Activated T-cell treated with anti-CD3 and anti-CD28 coated beads for 4 hours (primary cell): ENCODE measurements at regions not wholly inside any gene's neighbourhood (a gene's known extent, or its start where the extent isn't known, plus 50 kb on each side); places are given as distances from the start of the nearest gene placed in this dataset.

Experiments used
- DNase-seq: peaks from one replicate; pipeline ENCODE4 v3.0.0-alpha.2; 2020

GRCh38 chr15:46328821-46329220, 694.0 kb downstream of the SQOR start:
- no peak for DNase-seq

GRCh38 chr15:46329876-46330275, 695.0 kb downstream of the SQOR start:
- no peak for DNase-seq

DNA sequence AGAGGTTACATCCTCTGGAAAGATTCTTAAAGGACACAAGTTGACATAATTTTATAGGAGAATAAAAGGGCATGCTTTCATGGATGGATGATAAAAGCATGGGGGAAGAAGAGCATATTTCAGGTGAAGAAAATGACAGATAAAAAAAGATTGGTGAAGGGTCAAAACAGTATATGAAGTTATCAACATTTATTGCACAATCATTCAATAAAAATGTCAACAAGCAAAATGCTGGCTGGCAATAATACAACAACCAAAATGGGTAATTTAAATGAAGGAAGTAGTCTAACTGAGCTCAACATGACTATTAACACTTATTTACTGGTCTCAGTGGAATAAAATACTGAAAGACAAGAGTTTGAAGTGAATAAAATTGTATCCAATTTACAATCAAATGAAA, 696.7 kb downstream of the SQOR start:
- DNase-seq: no peak

DNA sequence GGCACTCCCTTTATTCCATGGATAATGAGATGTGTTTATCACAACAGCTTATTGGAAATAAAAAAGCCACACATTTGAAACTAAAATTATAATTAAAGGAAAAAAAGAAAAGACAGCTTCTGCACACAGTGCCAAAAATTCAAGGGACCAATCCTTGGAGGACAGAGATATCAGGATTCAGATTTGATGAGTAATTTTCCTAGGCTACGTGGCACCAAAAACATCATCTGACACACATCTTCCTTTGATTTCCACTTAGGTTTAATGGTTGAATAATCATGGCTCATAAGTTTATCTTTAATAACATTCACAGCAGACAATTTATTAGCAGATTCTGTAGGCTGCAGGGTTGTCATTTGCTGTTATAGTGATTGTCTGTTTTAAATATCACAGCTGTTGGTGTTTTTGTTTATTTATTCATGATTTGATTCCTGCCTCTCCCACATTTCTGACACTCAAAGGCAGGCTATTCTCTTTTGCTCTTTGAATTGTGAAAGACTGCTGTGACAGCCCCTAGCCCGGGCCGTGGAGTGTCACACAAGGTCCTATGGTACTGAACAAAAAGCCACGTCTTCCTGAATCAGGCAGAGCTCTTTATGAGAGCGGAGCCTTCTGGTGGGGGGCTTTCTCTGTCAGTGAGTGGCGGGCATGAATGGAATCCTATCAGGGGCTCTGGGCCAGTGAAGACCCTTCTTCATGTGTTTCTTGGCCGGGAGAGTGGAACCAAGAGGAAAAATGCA, 708.5 kb downstream of the SQOR start:
- no peak for DNase-seq

- DNase-seq: no peak
Observed at GRCh38 chr15:46344115-46344724, 709.4 kb downstream of the SQOR start.

DNA sequence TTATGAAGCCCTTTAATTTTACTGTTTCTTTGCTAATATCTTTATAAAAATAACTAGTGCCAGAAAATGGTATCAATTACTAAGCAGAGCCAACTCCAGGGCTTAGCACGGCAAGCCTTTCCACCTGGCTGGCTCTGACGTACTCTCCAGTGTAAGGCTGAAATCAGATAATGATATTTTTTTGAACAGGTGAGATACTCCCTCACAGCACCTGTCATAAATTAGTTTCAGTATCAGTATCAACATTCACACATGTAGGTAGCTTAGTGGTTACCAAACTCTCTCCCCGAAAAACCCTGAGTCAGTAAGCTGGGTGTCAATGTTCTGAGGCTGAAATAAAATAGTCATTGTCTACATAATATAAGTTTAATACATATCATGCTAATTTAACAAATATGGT, 710.1 kb downstream of the SQOR start:
- no peak for DNase-seq

- DNase-seq: no peak
Observed at GRCh38 chr15:46354443-46354842, 719.6 kb downstream of the SQOR start.

DNA sequence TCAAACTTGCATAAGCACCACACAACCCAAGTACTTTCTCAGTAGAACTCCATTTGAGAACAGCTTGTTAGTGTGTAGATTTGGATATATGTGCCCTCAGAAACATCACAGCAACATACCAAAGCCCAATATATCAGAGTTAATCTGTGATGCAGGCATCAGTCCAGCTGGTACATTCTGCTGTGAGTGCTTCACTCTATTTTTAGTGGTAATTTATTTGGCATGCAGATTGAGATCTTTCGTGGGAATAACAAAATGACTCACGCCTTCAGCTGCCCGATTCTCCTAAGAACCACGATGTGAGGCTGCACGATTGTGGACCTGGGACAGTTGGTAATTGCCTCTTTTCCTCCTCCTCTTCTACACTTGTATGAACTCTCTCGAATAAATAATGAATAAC, 730.7 kb downstream of the SQOR start:
- DNase-seq: no peak

GRCh38 chr15:46366360-46367007, 731.7 kb downstream of the SQOR start:
- no peak for DNase-seq

GRCh38 chr15:46383978-46384377, 749.1 kb downstream of the SQOR start:
- no peak for DNase-seq

- no peak for DNase-seq
Observed at GRCh38 chr15:46386356-46386755, 751.5 kb downstream of the SQOR start.

DNA sequence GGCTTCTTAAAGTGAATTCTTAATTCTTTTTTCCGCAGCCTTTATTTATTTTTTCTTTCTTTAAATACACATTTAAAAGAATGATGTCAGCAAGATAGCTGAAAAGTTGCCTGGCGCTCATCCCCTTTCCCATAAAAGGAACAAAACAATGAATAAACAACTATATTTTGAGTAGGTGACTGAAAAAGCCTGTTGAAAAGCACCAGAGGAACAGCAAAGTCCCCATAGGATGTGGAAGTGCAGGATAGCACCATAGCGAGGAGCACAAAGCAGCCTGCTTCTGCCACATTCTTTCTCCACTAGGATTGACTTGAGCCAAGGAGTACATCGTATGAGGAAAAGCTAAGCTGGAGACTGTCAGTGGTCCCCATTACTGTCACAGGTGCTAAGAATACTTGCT, 754.9 kb downstream of the SQOR start:
- DNase-seq: no peak

- DNase-seq: no peak
Observed at GRCh38 chr15:46394463-46394862, 759.6 kb downstream of the SQOR start.

DNA sequence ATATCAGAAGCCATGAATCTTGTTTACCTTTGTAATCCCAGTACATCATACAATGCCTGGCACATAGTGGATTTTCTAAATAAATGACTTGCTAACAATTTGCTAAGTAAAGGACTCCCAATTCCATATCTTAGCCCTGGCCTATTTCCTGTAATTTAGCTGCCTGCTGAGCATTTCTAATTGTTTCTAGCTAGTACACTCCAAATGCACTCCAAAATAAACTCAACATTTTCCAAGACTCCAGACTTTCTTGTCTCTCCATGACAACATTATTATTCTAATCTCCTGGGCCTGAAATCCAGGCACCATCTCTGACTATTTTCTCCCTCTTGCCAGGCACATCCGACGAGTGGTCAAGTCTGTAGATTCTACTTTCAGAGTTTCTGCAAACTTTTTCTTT, 773.5 kb downstream of the SQOR start:
- DNase-seq: no peak

GRCh38 chr15:46409841-46410301, 775.0 kb downstream of the SQOR start:
- no peak for DNase-seq

DNA sequence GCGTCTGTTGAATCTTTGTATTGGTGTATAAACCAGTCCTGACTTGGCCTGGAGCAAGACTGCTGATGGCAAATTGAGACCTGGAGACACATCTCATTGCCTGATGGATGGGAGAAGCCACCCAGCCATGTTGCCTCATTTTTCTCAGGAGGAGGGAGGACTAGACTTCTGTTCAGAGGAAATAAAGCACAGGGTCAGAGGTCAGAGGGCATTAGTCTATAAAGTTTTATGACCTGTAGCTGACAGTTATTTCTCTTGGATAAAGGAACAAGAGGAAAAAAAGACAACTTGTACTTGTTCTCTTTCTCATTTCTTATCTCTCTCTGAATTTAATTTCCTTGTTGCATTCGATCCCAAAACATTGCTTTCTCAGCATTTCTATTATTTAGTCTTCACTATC, 775.9 kb downstream of the SQOR start:
- DNase-seq: no peak

- no peak for DNase-seq
Observed at GRCh38 chr15:46411900-46412299, 777.1 kb downstream of the SQOR start.

- no peak for DNase-seq
Observed at GRCh38 chr15:46413799-46414198, 779.0 kb downstream of the SQOR start.

GRCh38 chr15:46416544-46416943, 781.7 kb downstream of the SQOR start:
- DNase-seq: no peak

DNA sequence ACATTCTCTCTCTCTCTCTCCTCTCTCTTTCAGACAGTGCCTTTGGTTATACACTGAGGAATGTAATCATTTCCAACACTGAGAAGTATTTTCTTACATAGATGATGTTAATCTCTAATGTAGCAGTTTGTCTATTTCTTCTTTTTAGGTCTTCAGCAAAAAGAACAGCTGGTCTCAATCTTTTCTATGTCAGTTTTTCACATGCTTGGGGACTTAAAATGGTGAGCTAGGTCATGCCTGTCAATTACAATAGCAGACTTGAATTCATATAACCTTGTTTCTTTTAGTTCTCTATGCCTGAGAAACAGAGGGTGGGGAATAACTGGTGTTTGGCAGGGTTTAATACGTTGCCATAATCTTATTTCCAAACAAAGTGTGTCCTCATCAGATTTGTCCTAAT, 786.2 kb downstream of the SQOR start:
- DNase-seq: no peak

GRCh38 chr15:46441294-46442062, 806.6 kb downstream of the SQOR start:
- no peak for DNase-seq

DNA sequence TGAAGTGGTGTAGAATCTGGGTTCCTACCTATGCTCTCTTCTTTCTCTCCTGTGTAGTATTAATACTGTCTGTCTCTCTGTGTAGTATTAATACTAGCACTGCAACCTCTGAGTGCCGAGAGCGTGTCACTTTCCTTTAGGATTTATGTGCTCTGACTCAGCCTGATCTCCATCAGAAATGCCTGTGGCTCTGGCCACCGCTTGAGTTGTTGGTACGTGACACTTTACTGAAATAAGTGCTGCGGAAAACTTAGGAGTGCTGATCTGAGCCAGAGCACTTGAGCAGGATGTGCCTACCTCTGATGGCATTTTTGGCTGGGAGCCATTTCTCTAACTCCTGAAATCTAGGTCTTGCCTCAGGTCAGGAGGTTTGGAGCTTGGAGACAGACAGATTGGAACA, 807.4 kb downstream of the SQOR start:
- DNase-seq: no peak

DNA sequence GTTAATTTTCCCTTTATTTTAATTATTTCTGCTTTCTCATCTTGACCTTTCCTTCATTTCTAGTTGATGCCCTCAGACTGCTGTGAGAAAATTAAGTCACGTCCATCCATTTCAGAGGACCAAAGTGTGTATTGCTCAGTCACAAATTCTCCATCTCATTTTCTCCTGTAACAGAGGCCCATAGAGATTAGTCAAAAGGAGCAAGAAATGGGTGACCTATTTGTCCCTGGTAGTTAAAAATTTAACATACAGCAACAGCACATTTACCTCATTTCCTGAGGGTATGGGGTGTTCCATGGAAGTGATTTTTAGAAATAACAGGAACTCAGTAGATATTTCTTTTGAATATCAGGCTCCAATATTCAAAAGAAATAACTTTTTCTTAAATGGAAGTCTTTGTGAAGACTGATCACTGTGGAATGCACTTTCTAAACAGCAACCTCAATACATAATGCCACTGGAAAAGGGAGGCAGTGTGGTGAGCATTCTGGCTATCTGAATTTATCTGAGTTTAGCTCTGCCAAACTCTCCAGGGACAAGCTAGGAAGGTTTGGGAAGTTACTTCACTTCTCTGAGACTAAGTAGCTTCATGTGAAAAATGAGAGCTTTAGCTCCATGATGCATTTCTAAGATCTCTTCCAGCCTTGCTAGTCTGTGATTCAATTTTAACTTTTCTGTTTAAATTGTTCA, 808.2 kb downstream of the SQOR start:
- DNase-seq: no peak
